H9 (cell line): ENCODE measurements at regions not wholly inside any gene's neighbourhood (a gene's known extent, or its start where the extent isn't known, plus 50 kb on each side); places are given as distances from the start of the nearest gene placed in this dataset.

ENCODE experiments used
- DNase-seq: peaks from one replicate; pipeline ENCODE4 v3.0.0-alpha.2; 2017
- H2AFZ ChIP-seq: one replicate; pipeline ENCODE4 v1.6.1; 2013; ENCODE audit warnings: mild to moderate bottlenecking, low read length, control low read depth, moderate library complexity
- H2AK5ac ChIP-seq: 2 replicates; pipeline ENCODE4 v1.6.1; 2013; ENCODE audit warnings: low read length, control low read depth, mixed read lengths; ENCODE audit not compliant: insufficient read length
- H2BK120ac ChIP-seq: one replicate; pipeline ENCODE4 v1.6.1; 2013; ENCODE audit warnings: low read depth, mild to moderate bottlenecking, low read length, control low read depth, inconsistent platforms; ENCODE audit not compliant: poor library complexity, severe bottlenecking
- H2BK12ac ChIP-seq: 2 replicates; pipeline ENCODE4 v1.6.1; 2013; ENCODE audit warnings: low read length, control low read depth, mixed read lengths, low read depth; ENCODE audit not compliant: insufficient read length
- H2BK15ac ChIP-seq: 2 replicates; pipeline ENCODE4 v1.6.1; 2013; ENCODE audit warnings: low read depth, low read length, control low read depth
- H2BK20ac ChIP-seq: one replicate; pipeline ENCODE4 v1.6.1; 2013; ENCODE audit warnings: low read depth, mild to moderate bottlenecking, low read length, control low read depth, inconsistent platforms; ENCODE audit not compliant: poor library complexity, severe bottlenecking
- H2BK5ac ChIP-seq: 2 replicates; pipeline ENCODE4 v1.6.1; 2013; ENCODE audit warnings: low read length, control low read depth, mixed read lengths; ENCODE audit not compliant: insufficient read length
- H3K14ac ChIP-seq: 2 replicates; pipeline ENCODE4 v1.6.1; 2013; ENCODE audit warnings: low read length, control low read depth; ENCODE audit not compliant: insufficient read depth
- H3K18ac ChIP-seq: 2 replicates; pipeline ENCODE4 v1.6.1; 2013; ENCODE audit warnings: low read depth, mild to moderate bottlenecking, mixed read lengths, low read length, control low read depth; ENCODE audit not compliant: insufficient read length
- H3K23ac ChIP-seq: 2 replicates; pipeline ENCODE4 v1.6.1; 2013; ENCODE audit warnings: low read length, control low read depth, mixed read lengths, low read depth; ENCODE audit not compliant: insufficient read length
- H3K23me2 ChIP-seq: 2 replicates; pipeline ENCODE4 v1.6.1; 2013; ENCODE audit warnings: low read depth, mild to moderate bottlenecking, mixed read lengths, low read length, control low read depth; ENCODE audit not compliant: insufficient read length, poor library complexity, severe bottlenecking
- H3K27ac ChIP-seq: 2 replicates; pipeline ENCODE4 v1.5.1; 2013; ENCODE audit warnings: low read length, control low read depth, mixed read lengths, low read depth; ENCODE audit not compliant: insufficient read length
- H3K27me3 ChIP-seq: 2 replicates; pipeline ENCODE4 v1.6.1; 2013; ENCODE audit warnings: low read length, control low read depth, inconsistent platforms; ENCODE audit not compliant: insufficient read depth
- H3K4ac ChIP-seq: 2 replicates; pipeline ENCODE4 v1.6.1; 2013; ENCODE audit warnings: low read depth, mild to moderate bottlenecking, control low read depth, inconsistent platforms, low read length, moderate library complexity
- H3K4me1 ChIP-seq: 2 replicates; pipeline ENCODE4 v1.6.1; 2013; ENCODE audit warnings: low read length, control low read depth, inconsistent platforms; ENCODE audit not compliant: insufficient read depth
- H3K4me2 ChIP-seq: 2 replicates; pipeline ENCODE4 v1.6.1; 2013; ENCODE audit warnings: low read length, control low read depth, mixed read lengths; ENCODE audit not compliant: insufficient read length, insufficient read depth
- H3K56ac ChIP-seq: 2 replicates; pipeline ENCODE4 v1.6.1; 2013; ENCODE audit warnings: low read depth, mild to moderate bottlenecking, mixed read lengths, low read length, control low read depth; ENCODE audit not compliant: insufficient read length
- H3K79me1 ChIP-seq: 2 replicates; pipeline ENCODE4 v1.6.1; 2013; ENCODE audit warnings: low read depth, mild to moderate bottlenecking, moderate library complexity, low read length, control low read depth, inconsistent platforms; ENCODE audit not compliant: insufficient read depth, poor library complexity, severe bottlenecking
- H3K79me2 ChIP-seq: 2 replicates; pipeline ENCODE4 v1.6.1; 2013; ENCODE audit warnings: low read length, control low read depth, inconsistent platforms; ENCODE audit not compliant: insufficient read depth
- H3K9ac ChIP-seq: 2 replicates; pipeline ENCODE4 v1.6.1; 2013; ENCODE audit warnings: low read length, control low read depth, mixed read lengths; ENCODE audit not compliant: insufficient read length; ENCODE audit errors: extremely low read depth
- H3K9me3 ChIP-seq: one replicate; pipeline ENCODE4 v1.6.1; 2013; ENCODE audit warnings: low read depth, low read length, inconsistent platforms; ENCODE audit not compliant: control insufficient read depth
- H3T11ph ChIP-seq: one replicate; pipeline ENCODE4 v1.6.1; 2013; ENCODE audit warnings: mild to moderate bottlenecking, low read length, control low read depth, inconsistent platforms
- H4K20me1 ChIP-seq: one replicate; pipeline ENCODE4 v1.6.1; 2013; ENCODE audit not compliant: control insufficient read depth, insufficient read length, insufficient read depth
- H4K5ac ChIP-seq: 2 replicates; pipeline ENCODE4 v1.6.1; 2013; ENCODE audit warnings: low read depth, mild to moderate bottlenecking, mixed read lengths, low read length, control low read depth; ENCODE audit not compliant: insufficient read length
- H4K8ac ChIP-seq: replicated peaks from 2 replicates; pipeline ENCODE4 v1.6.1; 2013; ENCODE audit warnings: low read length, control low read depth, mixed read lengths, low read depth; ENCODE audit not compliant: insufficient read length
- H4K91ac ChIP-seq: 2 replicates; pipeline ENCODE4 v1.6.1; 2013; ENCODE audit warnings: low read depth, mild to moderate bottlenecking, moderate library complexity, mixed read lengths, low read length, control low read depth; ENCODE audit not compliant: insufficient read length
- H3K27ac Mint-ChIP-seq, 3 experiments: 2 replicates in 2 of 3; 3 replicates in 1 of 3; pipeline ENCODE4 v1.8.0; 2020 to 2021; ENCODE audit warnings: mixed read lengths in 3 of 3, mild to moderate bottlenecking in 1 of 3, moderate library complexity in 1 of 3
- H3K27me3 Mint-ChIP-seq: 2 replicates; pipeline ENCODE4 v1.8.0; 2021; ENCODE audit warnings: low read depth, mild to moderate bottlenecking, moderate library complexity, mixed read lengths
- H3K36me3 Mint-ChIP-seq, 3 experiments: 2 replicates in 2 of 3; 3 replicates in 1 of 3; pipeline ENCODE4 v1.8.0; 2020 to 2021; ENCODE audit warnings: low read depth in 3 of 3, mixed read lengths in 3 of 3; ENCODE audit not compliant: insufficient read depth in 1 of 3
- H3K4me1 Mint-ChIP-seq, 2 experiments: 2 replicates each; pipeline ENCODE4 v1.8.0; 2020; ENCODE audit warnings: mixed read lengths in 2 of 2
- H3K4me3 Mint-ChIP-seq, 2 experiments: 2 replicates in 1 of 2; 3 replicates in 1 of 2; pipeline ENCODE4 v1.8.0; 2020 to 2021; ENCODE audit warnings: mild to moderate bottlenecking in 2 of 2, mixed read lengths in 2 of 2, moderate library complexity in 1 of 2
- H3K9me3 Mint-ChIP-seq, 2 experiments: 2 replicates in 1 of 2; 3 replicates in 1 of 2; pipeline ENCODE4 v1.8.0; 2020; ENCODE audit warnings: mild to moderate bottlenecking in 2 of 2, mixed read lengths in 2 of 2, moderate library complexity in 1 of 2
- CTCF ChIP-seq: fragments of 200-600 bp; sonication (generic); conservative IDR thresholded peaks from 3 replicates; pipeline ENCODE4 v1.8.0; 2021; ENCODE audit warnings: antibody characterized with exemption, mild to moderate bottlenecking
- WGBS: extraction: QIAGEN DNeasy Blood & Tissue Kit; methylation state at CpG from one replicate; pipeline ENCODE4 v1.1.7; 2013; ENCODE audit warnings: missing lambda C conversion rate, low lambda C conversion rate, mixed read lengths; ENCODE audit not compliant: insufficient read length; ENCODE audit errors: extremely low coverage; 5-methylcytosine and 5-hydroxymethylcytosine counted together

GRCh38 chr14:65186951-65187350, 84.6 kb upstream of the MAX start:
- Histone ChIP-seq H2BK20ac (no peak overlapping the region), H3K27ac (no peak overlapping the region), H3K9ac (no peak overlapping the region), H3K18ac (no peak overlapping the region), H2AFZ (no peak overlapping the region), H2BK120ac (no peak overlapping the region), H3T11ph (no peak overlapping the region), H3K4me1 (peaks cover 6% of the 10 kb centered on the region), H2BK5ac (no peak overlapping the region), H3K9me3 (no peaks in the 10 kb centered on the region), H4K8ac (no peak overlapping the region), H4K20me1 (no peaks in the 10 kb centered on the region), H4K91ac (no peak overlapping the region), H3K23ac (no peak overlapping the region), H3K79me1 (no peaks in the 10 kb centered on the region), H3K23me2 (no peaks in the 10 kb centered on the region), H2BK15ac (no peak overlapping the region), H2BK12ac (no peak overlapping the region), H3K79me2 (no peaks in the 10 kb centered on the region), H3K4ac (no peak overlapping the region), H3K56ac (no peak overlapping the region), H4K5ac (no peak overlapping the region), H3K4me2 (no peak overlapping the region), H3K14ac (no peak overlapping the region), H3K27me3 (no peaks in the 10 kb centered on the region), H2AK5ac (no peak overlapping the region)
- peak overlapping the region in 1 of 2 experiments; percentile 41; a peak in 2 of 5 replicates for H3K4me3 Mint-ChIP-seq
- peaks cover 2 to 10% (median 8%) of the 10 kb centered on the region in 3 experiments; a peak in 4 of 7 replicates for H3K36me3 Mint-ChIP-seq
- no peak for DNase-seq
- WGBS, result no CpG with 5 or more reads among the region's 3 CpGs
- no peak for TF ChIP-seq CTCF
- peak overlapping the region; percentile 50 to 78 (median 75); a peak in 6 of 7 replicates for H3K27ac Mint-ChIP-seq
- H3K9me3 Mint-ChIP-seq, result peaks cover 12 to 13% of the 10 kb centered on the region in 2 experiments
- peaks cover 42 to 43% of the 10 kb centered on the region in 2 experiments for H3K4me1 Mint-ChIP-seq
- H3K27me3 Mint-ChIP-seq, result peaks cover 13% of the 10 kb centered on the region
